ENCODE measurements at regions not wholly inside any gene's neighbourhood (a gene's known extent, or its start where the extent isn't known, plus 50 kb on each side); places are given as distances from the start of the nearest gene placed in this dataset.

DNA sequence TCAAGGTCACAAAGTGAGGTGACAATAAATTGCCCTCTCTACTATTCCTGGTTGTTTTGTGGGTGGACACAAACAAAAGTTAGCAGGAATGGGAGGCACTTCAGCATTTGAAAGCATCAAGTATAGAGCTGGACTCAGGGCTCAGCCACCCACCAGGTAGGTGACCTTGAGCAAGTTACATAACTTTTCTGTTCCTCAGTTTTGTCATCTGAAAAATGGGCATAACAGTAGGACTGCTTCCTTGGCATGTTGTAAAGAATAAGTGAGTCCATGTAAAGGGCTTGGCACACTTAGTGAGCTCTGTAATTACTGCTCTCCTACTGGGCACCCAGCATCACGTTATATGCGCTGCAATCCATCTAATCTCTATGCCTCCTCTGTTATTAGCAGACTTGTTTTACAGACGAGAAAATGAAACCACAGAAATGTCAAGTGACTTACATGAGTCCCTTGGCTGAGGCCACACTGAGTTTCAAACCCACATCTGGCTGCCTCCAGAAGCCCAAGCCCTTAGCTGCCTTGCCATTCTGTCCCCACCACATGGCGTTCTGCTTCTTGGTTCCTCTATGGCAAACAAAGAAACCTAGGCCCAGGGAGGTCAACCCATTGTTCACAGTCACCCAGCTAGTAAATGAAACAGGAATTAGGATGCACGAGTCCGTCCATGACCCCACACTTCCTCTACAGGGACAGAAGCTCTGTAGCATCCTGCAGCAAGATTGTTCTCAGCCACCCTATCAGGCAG, 63.2 kb upstream of the SLC24A4 start:
- no peaks in the 10 kb centered on the region for H3K36me3 ChIP-seq (ENCODE audit: insufficient read depth, low read length)
- H3K27me3 ChIP-seq (ENCODE audit: control insufficient read depth in 1 of 2, insufficient read depth in 2 of 2, low read length in 2 of 2) = peaks cover 11 to 21% of the 10 kb centered on the region in 2 experiments
- Mint-ChIP-seq H3K4me1 (ENCODE audit: low read depth) (no peaks in the 10 kb centered on the region), H3K4me3 (no peak overlapping the region), H3K9me3 (no peaks in the 10 kb centered on the region), H3K27me3 (peaks cover 26% of the 10 kb centered on the region), H3K36me3 (ENCODE audit: low read depth) (no peaks in the 10 kb centered on the region), H3K27ac (no peak overlapping the region)
- H3K9me3 ChIP-seq (ENCODE audit: control insufficient read depth in 1 of 2, insufficient read depth in 1 of 2, low read length in 2 of 2) = no peaks in the 10 kb centered on the region
- no peak overlapping the region for H3K4me3 ChIP-seq (ENCODE audit: low read length)
- ChIA-PET CTCF (no interaction called here), POLR2A (no interaction called here)
- DNase-seq (peak in 3 of 14 experiments; percentile 31 to 53 (median 49)), ATAC-seq (ENCODE audit: poor library complexity) (no peak)
- no peak overlapping the region for H3K27ac ChIP-seq (ENCODE audit: low read depth in 1 of 2, low read length in 2 of 2)
- intact Hi-C loops (cut with DNase I, micrococcal nuclease) = no loop called here
- H3K4me1 ChIP-seq (ENCODE audit: insufficient read depth, low read length) = peaks cover 7% of the 10 kb centered on the region
- TF ChIP-seq, protein P1, sequence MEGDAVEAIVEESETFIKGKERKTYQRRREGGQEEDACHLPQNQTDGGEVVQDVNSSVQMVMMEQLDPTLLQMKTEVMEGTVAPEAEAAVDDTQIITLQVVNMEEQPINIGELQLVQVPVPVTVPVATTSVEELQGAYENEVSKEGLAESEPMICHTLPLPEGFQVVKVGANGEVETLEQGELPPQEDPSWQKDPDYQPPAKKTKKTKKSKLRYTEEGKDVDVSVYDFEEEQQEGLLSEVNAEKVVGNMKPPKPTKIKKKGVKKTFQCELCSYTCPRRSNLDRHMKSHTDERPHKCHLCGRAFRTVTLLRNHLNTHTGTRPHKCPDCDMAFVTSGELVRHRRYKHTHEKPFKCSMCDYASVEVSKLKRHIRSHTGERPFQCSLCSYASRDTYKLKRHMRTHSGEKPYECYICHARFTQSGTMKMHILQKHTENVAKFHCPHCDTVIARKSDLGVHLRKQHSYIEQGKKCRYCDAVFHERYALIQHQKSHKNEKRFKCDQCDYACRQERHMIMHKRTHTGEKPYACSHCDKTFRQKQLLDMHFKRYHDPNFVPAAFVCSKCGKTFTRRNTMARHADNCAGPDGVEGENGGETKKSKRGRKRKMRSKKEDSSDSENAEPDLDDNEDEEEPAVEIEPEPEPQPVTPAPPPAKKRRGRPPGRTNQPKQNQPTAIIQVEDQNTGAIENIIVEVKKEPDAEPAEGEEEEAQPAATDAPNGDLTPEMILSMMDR (IDR thresholded peaks at IDR 0.05) = no peak

DNA sequence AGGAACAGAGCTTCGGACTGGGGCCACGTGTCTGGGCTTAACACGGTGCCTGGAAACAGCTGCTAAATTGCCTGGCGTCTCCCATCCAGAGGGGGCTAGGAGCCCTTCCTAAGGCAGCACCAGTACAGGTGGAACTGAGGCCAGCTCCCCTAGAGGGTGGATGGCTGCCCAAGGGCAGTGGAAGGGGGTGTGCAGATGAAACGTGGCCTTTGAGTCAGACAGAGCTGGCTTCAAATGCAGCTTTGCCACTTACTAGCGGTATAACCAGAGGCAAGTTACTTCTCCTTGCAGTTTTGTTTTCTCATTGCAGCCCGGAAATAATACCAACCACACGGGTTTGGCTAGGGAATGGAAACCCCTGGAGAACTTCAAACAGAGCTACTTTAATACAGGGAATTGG, 59.3 kb upstream of the SLC24A4 start:
- Histone ChIP-seq H3K4me1 (ENCODE audit: insufficient read depth, low read length) (peaks cover 7% of the 10 kb centered on the region), H3K27ac (ENCODE audit: low read depth in 1 of 2, low read length in 2 of 2) (no peak overlapping the region), H3K9me3 (ENCODE audit: control insufficient read depth in 1 of 2, insufficient read depth in 1 of 2, low read length in 2 of 2) (no peaks in the 10 kb centered on the region), H3K36me3 (ENCODE audit: insufficient read depth, low read length) (no peaks in the 10 kb centered on the region), H3K27me3 (ENCODE audit: control insufficient read depth in 1 of 2, insufficient read depth in 2 of 2, low read length in 2 of 2) (no peaks in the 10 kb centered on the region), H3K4me3 (ENCODE audit: low read length) (no peak overlapping the region)
- ATAC-seq (ENCODE audit: poor library complexity) = no peak
- intact Hi-C loops (cut with DNase I, micrococcal nuclease) = no loop called here
- TF ChIP-seq, protein P1 (IDR thresholded peaks at IDR 0.05) = no peak
- H3K9me3 Mint-ChIP-seq = no peaks in the 10 kb centered on the region
- peak in 2 of 14 experiments; percentile 23 to 29 for DNase-seq
- no peak overlapping the region for H3K4me3 Mint-ChIP-seq
- H3K27ac Mint-ChIP-seq = no peak overlapping the region
- no peaks in the 10 kb centered on the region for H3K4me1 Mint-ChIP-seq (ENCODE audit: low read depth)
- CTCF ChIA-PET = no interaction called here
- POLR2A ChIA-PET = no interaction called here
- no peaks in the 10 kb centered on the region for H3K27me3 Mint-ChIP-seq
- H3K36me3 Mint-ChIP-seq (ENCODE audit: low read depth) = no peaks in the 10 kb centered on the region

DNA sequence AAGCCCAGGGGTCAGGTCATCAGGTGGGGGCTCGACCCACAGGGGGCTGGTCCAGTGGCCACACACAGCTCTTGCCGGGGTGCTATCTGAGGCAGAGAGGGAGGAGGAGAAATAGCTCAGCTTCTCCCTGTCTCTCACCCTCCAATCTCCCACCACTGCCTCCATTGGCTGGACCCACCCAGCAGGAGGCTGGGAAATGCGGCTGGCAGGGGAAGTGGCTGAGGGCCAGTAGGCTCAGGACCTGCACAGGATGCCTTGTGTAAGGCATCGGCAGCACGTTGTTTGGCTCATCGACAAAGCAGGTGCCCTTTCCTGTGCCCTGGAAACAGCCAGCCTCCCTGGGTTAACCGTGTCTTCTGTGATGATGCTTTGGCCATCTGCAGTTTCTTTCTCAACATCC, 58.8 kb upstream of the SLC24A4 start:
- no peak overlapping the region for H3K4me3 ChIP-seq (ENCODE audit: low read length)
- no peaks in the 10 kb centered on the region for H3K9me3 ChIP-seq (ENCODE audit: control insufficient read depth in 1 of 2, insufficient read depth in 1 of 2, low read length in 2 of 2)
- H3K4me1 Mint-ChIP-seq (ENCODE audit: low read depth) = no peaks in the 10 kb centered on the region
- no peaks in the 10 kb centered on the region for H3K9me3 Mint-ChIP-seq
- TF ChIP-seq, protein P1 (IDR thresholded peaks at IDR 0.05) = no peak
- H3K27me3 ChIP-seq (ENCODE audit: control insufficient read depth in 1 of 2, insufficient read depth in 2 of 2, low read length in 2 of 2) = no peaks in the 10 kb centered on the region
- H3K27ac ChIP-seq (ENCODE audit: low read depth in 1 of 2, low read length in 2 of 2) = no peak overlapping the region
- no peaks in the 10 kb centered on the region for H3K36me3 Mint-ChIP-seq (ENCODE audit: low read depth)
- no peak for ATAC-seq (ENCODE audit: poor library complexity)
- peaks cover 7% of the 10 kb centered on the region for H3K4me1 ChIP-seq (ENCODE audit: insufficient read depth, low read length)
- intact Hi-C loops (cut with DNase I, micrococcal nuclease) = no loop called here
- POLR2A ChIA-PET = no interaction called here
- CTCF ChIA-PET = no interaction called here
- no peak overlapping the region for H3K27ac Mint-ChIP-seq
- no peak for DNase-seq
- H3K36me3 ChIP-seq (ENCODE audit: insufficient read depth, low read length) = no peaks in the 10 kb centered on the region
- H3K27me3 Mint-ChIP-seq = no peaks in the 10 kb centered on the region
- H3K4me3 Mint-ChIP-seq = no peak overlapping the region
